Liver (tissue), 8 donors: ENCODE measurements at regions not wholly inside any gene's neighbourhood (a gene's known extent, or its start where the extent isn't known, plus 50 kb on each side); places are given as distances from the start of the nearest gene placed in this dataset.

ENCODE experiments used
- DNase-seq: peaks from one replicate; pipeline ENCODE4 v3.0.0-alpha.2; 2017; ENCODE audit warnings: low spot score
- H3K27ac ChIP-seq, 2 donors: one replicate each; pipeline ENCODE4 v1.7.0; 2013; ENCODE audit warnings: inconsistent platforms in 2 of 2, low read length in 2 of 2, control low read depth in 1 of 2, low read depth in 1 of 2, mild to moderate bottlenecking in 1 of 2
- H3K27me3 ChIP-seq, 4 donors: one replicate each; pipeline versions ENCODE4 v1.6.1 to v1.7.0; 2013; ENCODE audit warnings: low read length in 3 of 4, inconsistent platforms in 1 of 4, mild to moderate bottlenecking in 1 of 4, moderate library complexity in 1 of 4; ENCODE audit not compliant: control insufficient read depth in 4 of 4, insufficient read depth in 4 of 4
- H3K36me3 ChIP-seq, 4 donors: one replicate each; pipeline versions ENCODE4 v1.6.1 to v1.7.0; 2013; ENCODE audit warnings: low read length in 3 of 4, mild to moderate bottlenecking in 3 of 4, low read depth in 1 of 4, moderate library complexity in 1 of 4; ENCODE audit not compliant: control insufficient read depth in 4 of 4, insufficient read depth in 3 of 4
- H3K4me1 ChIP-seq, 4 donors: one replicate each; pipeline versions ENCODE4 v1.6.1 to v1.7.0; 2013; ENCODE audit warnings: low read length in 3 of 4, mild to moderate bottlenecking in 3 of 4, moderate library complexity in 1 of 4; ENCODE audit not compliant: control insufficient read depth in 4 of 4, insufficient read depth in 4 of 4
- H3K4me3 ChIP-seq, 3 donors: one replicate each; pipeline versions ENCODE4 v1.6.1 to v1.7.0; 2013; ENCODE audit warnings: low read length in 3 of 3, control low read depth in 1 of 3, low read depth in 1 of 3, mild to moderate bottlenecking in 1 of 3
- H3K9ac ChIP-seq, 2 donors: one replicate each; pipeline ENCODE4 v1.7.0; 2013; ENCODE audit warnings: low read length in 2 of 2, mild to moderate bottlenecking in 2 of 2, moderate library complexity in 2 of 2, control low read depth in 1 of 2, low read depth in 1 of 2
- H3K9me3 ChIP-seq, 4 donors: one replicate each; pipeline versions ENCODE4 v1.6.1 to v1.7.0; 2013; ENCODE audit warnings: low read length in 3 of 4; ENCODE audit not compliant: control insufficient read depth in 4 of 4
- ATF3 ChIP-seq: IDR thresholded peaks from 2 replicates; pipeline ENCODE4 v1.6.1; 2016; ENCODE audit warnings: antibody characterized with exemption
- CTCF ChIP-seq: fragments of 150-350 bp; IDR thresholded peaks from 2 replicates; pipeline ENCODE4 v1.5.1; 2017; ENCODE audit warnings: improper control_type of control experiment, low read depth, low read length; ENCODE audit not compliant: missing input control
- EGR1 ChIP-seq, 2 donors: IDR thresholded peaks; 2 replicates each; pipeline ENCODE4 v1.6.1; 2016 to 2018; ENCODE audit warnings: antibody characterized with exemption in 2 of 2, low read depth in 2 of 2
- FOXA1 ChIP-seq: IDR thresholded peaks from 2 replicates; pipeline ENCODE4 v1.6.1; 2016; ENCODE audit warnings: antibody characterized with exemption
- FOXA2 ChIP-seq: IDR thresholded peaks from 2 replicates; pipeline ENCODE4 v1.6.1; 2016; ENCODE audit warnings: antibody characterized with exemption
- GABPA ChIP-seq, 2 donors: IDR thresholded peaks in 1 of 2; conservative IDR thresholded peaks in 1 of 2; 2 replicates each; pipeline ENCODE4 v1.6.1; 2016; ENCODE audit warnings: antibody characterized with exemption in 2 of 2, mild to moderate bottlenecking in 1 of 2, moderate library complexity in 1 of 2
- HNF4A ChIP-seq, 2 donors: conservative IDR thresholded peaks; 2 replicates each; pipeline ENCODE4 v1.6.1; 2016; ENCODE audit warnings: antibody characterized with exemption in 2 of 2, mild to moderate bottlenecking in 2 of 2
- HNF4G ChIP-seq: IDR thresholded peaks from 2 replicates; pipeline ENCODE4 v1.6.1; 2016; ENCODE audit warnings: antibody characterized with exemption
- JUND ChIP-seq, 2 donors: IDR thresholded peaks; 2 replicates each; pipeline ENCODE4 v1.6.1; 2016; ENCODE audit warnings: antibody characterized with exemption in 2 of 2
- MAX ChIP-seq: IDR thresholded peaks from 2 replicates; pipeline ENCODE4 v1.6.1; 2016; ENCODE audit warnings: antibody characterized with exemption
- NR2F2 ChIP-seq: IDR thresholded peaks from 2 replicates; pipeline ENCODE4 v1.6.1; 2016; ENCODE audit warnings: antibody characterized with exemption
- RAD21 ChIP-seq, 2 donors: IDR thresholded peaks; 2 replicates each; pipeline ENCODE4 v1.6.1; 2016; ENCODE audit warnings: antibody characterized with exemption in 2 of 2, mild to moderate bottlenecking in 2 of 2
- REST ChIP-seq: IDR thresholded peaks from 2 replicates; pipeline ENCODE4 v1.6.1; 2016; ENCODE audit warnings: antibody characterized with exemption, mild to moderate bottlenecking
- RXRA ChIP-seq, 2 donors: IDR thresholded peaks; 2 replicates each; pipeline ENCODE4 v1.6.1; 2017 to 2018; ENCODE audit warnings: antibody characterized with exemption in 2 of 2, mild to moderate bottlenecking in 1 of 2
- SP1 ChIP-seq: IDR thresholded peaks from 2 replicates; pipeline ENCODE4 v1.6.1; 2018; ENCODE audit warnings: antibody characterized with exemption, mild to moderate bottlenecking
- TAF1 ChIP-seq: conservative IDR thresholded peaks from 2 replicates; pipeline ENCODE4 v1.6.1; 2016; ENCODE audit warnings: antibody characterized with exemption, mild to moderate bottlenecking
- YY1 ChIP-seq: IDR thresholded peaks from 2 replicates; pipeline ENCODE4 v1.6.1; 2016; ENCODE audit warnings: antibody characterized with exemption, mild to moderate bottlenecking
- ZBTB33 ChIP-seq: IDR thresholded peaks from 2 replicates; pipeline ENCODE4 v1.6.1; 2016; ENCODE audit warnings: antibody characterized with exemption
- WGBS: extraction: QIAGEN DNeasy Blood & Tissue Kit; methylation state at CpG from one replicate; pipeline ENCODE4 v1.1.7; 2013; 5-methylcytosine and 5-hydroxymethylcytosine counted together
- donor health status: healthy.
- donor health status: healthy.
- donor health status: healthy.
- donor health status: healthy.
- donor health status: healthy.

- Histone ChIP-seq H3K4me3 (no peak overlapping the region), H3K9ac (no peak overlapping the region), H3K36me3 (no peaks in the 10 kb centered on the region), H3K27ac (no peak overlapping the region), H3K9me3 (no peaks in the 10 kb centered on the region), H3K27me3 (no peaks in the 10 kb centered on the region), H3K4me1 (no peaks in the 10 kb centered on the region)
- TF ChIP-seq JUND (IDR thresholded peaks at IDR 0.05) (no peak), EGR1 (IDR thresholded peaks at IDR 0.05; ENCODE audit: low read depth in 2 of 2) (no peak), NR2F2 (no peak), REST (no peak), RAD21 (IDR thresholded peaks at IDR 0.05) (no peak), SP1 (no peak), TAF1 (no peak), YY1 (no peak), FOXA1 (no peak), CTCF (no peak), ATF3 (no peak), HNF4A (conservative IDR thresholded peaks at IDR 0.05) (no peak), MAX (no peak), RXRA (IDR thresholded peaks at IDR 0.05) (no peak), ZBTB33 (no peak), GABPA (IDR thresholded peaks at IDR 0.05 in 1 of 2, conservative IDR thresholded peaks at IDR 0.05 in 1 of 2) (no peak), FOXA2 (no peak), HNF4G (no peak)
- 10% methylated on average over 1 of the region's 1 CpG for WGBS
- DNase-seq = no peak
Observed at GRCh38 chr4:28106155-28106554, 1245.5 kb downstream of the STIM2 start.

- Histone ChIP-seq H3K9ac (no peak overlapping the region), H3K4me3 (no peak overlapping the region), H3K36me3 (no peaks in the 10 kb centered on the region), H3K27ac (no peak overlapping the region), H3K4me1 (no peaks in the 10 kb centered on the region), H3K27me3 (no peaks in the 10 kb centered on the region), H3K9me3 (no peaks in the 10 kb centered on the region)
- DNase-seq = no peak
- no peak for TF ChIP-seq ATF3
- TF ChIP-seq HNF4G = no peak
- no peak for TF ChIP-seq HNF4A (conservative IDR thresholded peaks at IDR 0.05)
- no peak for TF ChIP-seq RAD21 (IDR thresholded peaks at IDR 0.05)
- no peak for TF ChIP-seq CTCF
- no peak for TF ChIP-seq FOXA1
- no peak for TF ChIP-seq ZBTB33
Observed at GRCh38 chr4:28109801-28110200, 1249.2 kb downstream of the STIM2 start.
